Amniotic epithelial cell (primary cell): ENCODE measurements at regions not wholly inside any gene's neighbourhood (a gene's known extent, or its start where the extent isn't known, plus 50 kb on each side); places are given as distances from the start of the nearest gene placed in this dataset.
A peak's percentile ranks its signal among the peaks of the same experiment; 100 is the strongest.

Source experiments
- DNase-seq: peaks from one replicate; pipeline ENCODE4 v3.0.0-alpha.2; 2010; ENCODE audit warnings: low read depth

- DNase-seq = no peak
Measured at GRCh38 chr15:94100863-94101262, 130.5 kb upstream of the MCTP2 start.

DNA sequence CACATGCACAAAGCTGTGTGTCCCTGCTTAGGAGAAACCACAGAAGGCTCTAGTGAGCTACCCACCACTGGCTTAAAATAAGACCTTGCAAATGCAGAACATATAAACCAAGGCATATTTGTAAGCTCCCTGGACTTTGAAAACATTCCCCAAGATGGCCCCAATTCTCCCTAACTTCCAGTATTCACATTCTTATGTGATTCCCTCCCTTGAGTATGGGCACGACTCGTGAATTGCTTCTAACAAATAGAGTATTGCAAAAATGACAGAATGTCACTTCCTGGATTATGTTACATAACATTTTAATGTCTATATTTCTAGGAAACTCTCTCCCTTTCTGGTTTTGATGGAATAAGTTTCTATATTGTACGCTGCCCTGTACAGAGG is 131.8 kb upstream of the MCTP2 start:
- no peak for DNase-seq

DNA sequence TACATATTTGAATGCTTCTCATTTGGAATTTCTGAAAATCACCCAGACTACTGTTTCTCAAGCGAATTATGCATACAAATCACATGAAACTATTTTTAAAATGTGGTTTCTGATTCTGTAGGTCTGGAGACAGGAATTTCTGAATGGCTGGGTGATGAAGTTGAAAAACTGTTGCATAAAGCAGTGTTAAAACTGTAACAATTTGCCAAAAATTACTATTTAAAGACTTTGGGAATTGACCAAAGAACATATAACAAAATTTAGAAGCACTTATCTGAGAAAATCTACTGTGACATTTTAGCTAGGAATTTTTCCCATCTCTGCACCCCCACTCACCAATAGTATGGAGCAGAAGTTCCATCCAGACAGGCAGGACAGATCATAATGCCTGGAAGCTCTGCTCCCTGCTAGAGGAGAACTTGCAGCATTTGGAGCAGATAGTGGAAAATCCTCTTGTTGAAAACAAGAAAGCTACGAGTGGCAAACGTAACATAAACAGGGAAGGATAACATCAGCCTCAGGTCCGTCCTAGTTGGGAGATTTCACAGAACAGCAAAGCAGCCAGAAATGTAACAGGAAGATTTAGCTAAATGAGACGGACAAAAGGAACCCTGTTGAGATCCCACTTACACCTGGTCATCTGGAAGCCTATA is 132.3 kb upstream of the MCTP2 start:
- peak; percentile 8 for DNase-seq

DNA sequence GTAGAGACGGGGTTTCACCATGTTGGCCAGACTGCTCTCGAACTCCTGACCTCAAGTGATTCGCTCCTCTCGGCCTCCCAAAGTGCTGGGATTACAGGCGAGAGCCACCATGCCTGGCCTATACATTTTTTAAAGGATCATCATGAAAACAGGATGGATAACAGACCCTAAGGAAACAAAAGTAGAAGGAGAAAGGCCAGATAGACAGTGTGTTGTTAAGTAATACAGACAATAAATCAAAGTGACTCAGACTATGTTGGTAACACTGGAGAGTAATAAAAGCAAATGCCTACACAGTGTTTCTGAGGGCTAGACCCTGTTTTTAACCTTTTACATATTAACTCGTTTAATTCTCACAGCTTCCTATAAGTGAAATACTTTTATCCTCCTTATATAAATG is 133.8 kb upstream of the MCTP2 start:
- peak; percentile 65 for DNase-seq

- DNase-seq = no peak
Measured at GRCh38 chr15:94094310-94094709, 137.1 kb upstream of the MCTP2 start.

- peak; percentile 27 for DNase-seq
Measured at GRCh38 chr15:94086341-94086740, 145.0 kb upstream of the MCTP2 start.

GRCh38 chr15:94083467-94084052 is 147.8 kb upstream of the MCTP2 start:
- peak; percentile 93 for DNase-seq

DNA sequence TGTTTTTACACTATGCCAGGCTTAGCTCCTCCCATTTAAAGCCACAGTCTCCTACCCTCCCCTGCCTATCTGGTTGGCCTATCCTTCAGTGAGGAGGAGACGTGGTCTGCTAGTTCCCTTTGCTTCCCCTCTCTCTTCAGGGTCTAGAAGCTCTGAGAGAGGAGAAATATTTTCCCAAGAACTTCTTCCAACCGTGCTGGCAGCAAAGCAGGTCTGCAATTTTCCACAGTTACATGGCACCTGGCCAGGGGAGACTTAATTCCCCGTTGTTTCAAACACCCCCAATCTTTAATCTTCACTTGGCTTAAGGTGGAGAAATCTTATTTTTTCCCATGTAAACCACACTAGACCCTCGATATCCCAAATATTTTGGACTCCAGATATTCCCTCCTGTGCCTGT is 149.5 kb upstream of the MCTP2 start:
- no peak for DNase-seq

DNA sequence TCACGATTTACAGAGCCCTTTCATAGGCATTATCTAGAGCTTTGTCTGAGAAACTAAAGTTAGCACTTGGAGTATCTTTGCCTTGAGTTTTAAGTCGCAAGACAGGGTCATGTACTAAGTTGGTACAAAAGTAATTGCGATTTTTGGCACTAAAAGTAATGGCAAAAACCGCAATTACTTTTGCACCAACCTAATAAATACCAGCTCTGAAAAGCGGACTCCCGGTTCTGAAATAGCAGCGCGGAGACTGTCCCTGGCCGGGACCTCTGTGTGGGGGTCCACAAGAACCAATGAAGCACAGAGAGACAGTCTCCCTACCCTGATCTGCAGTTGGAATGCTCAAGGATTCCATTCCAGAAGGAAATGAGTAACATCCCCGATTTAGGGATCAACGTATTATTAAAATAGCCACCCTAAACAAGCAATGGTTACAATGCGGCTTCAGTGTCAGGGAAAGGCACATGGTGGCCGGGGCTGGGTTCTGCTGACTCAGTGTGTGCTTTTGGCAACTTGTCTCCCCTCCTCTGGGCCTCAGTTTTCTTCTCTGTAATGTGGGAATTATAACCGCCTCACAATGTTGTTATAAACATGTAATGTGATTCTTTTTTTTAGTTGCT is 150.3 kb upstream of the MCTP2 start:
- DNase-seq = no peak

DNA sequence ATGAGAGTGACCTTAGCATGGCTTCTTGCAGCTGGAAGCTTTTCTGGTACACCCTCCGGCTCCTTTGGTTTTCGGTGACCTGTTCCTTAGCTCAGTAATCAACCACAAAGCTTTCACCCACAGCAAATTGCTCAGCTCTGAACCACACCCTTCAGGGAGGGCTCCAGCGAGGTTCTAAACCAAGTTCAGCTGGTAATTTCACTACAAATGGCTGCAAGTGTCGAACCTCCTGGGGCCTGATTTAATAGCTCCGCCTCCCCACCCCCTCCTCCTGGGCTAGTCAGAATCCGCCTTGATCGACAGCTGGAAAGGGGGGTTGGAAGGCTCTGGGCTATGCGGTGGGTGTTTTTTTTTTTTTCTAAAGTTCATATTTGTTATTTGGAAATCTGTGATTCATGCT is 150.9 kb upstream of the MCTP2 start:
- peak; percentile 49 for DNase-seq

DNA sequence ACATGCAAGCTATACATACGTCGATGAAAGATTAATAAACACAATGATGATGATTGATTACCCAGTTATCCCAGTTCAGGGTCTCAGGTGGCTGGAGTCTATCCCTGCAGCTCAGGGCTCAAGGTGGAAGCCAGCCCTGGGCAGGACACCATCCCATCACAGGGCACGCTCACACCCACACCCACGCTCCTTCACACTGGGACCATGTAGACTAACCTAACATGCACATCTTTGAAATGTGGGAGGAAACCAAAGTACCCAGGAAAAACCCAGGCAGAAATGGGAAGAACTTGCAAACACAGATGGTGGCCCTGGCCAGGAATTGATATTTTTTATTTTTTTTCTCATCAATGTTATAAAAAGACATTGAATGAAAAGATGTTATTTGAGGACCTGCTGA is 151.4 kb upstream of the MCTP2 start:
- DNase-seq = no peak

GRCh38 chr15:94079459-94079858 is 151.9 kb upstream of the MCTP2 start:
- DNase-seq = no peak

DNA sequence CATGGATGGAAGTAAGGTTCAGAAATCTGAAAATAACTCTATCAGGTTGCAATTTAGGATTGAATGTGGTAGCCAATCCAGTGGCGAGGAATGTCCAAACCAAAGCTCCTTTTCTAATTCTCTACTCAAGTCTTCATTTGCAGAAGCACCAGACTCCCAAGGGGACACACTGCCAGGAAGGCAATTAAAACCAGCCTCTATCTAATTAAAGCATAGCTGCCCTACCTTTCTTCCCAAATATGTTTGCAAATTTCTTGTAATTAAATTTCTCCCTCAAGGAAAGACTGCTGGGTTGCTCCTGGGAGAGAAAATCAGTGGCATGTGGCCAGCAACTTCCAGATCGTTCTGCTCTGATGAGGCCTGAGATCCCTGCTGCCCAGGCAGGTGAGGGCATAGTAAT is 153.4 kb upstream of the MCTP2 start:
- no peak for DNase-seq

GRCh38 chr15:94075349-94075748 is 156.0 kb upstream of the MCTP2 start:
- peak; percentile 91 for DNase-seq

DNA sequence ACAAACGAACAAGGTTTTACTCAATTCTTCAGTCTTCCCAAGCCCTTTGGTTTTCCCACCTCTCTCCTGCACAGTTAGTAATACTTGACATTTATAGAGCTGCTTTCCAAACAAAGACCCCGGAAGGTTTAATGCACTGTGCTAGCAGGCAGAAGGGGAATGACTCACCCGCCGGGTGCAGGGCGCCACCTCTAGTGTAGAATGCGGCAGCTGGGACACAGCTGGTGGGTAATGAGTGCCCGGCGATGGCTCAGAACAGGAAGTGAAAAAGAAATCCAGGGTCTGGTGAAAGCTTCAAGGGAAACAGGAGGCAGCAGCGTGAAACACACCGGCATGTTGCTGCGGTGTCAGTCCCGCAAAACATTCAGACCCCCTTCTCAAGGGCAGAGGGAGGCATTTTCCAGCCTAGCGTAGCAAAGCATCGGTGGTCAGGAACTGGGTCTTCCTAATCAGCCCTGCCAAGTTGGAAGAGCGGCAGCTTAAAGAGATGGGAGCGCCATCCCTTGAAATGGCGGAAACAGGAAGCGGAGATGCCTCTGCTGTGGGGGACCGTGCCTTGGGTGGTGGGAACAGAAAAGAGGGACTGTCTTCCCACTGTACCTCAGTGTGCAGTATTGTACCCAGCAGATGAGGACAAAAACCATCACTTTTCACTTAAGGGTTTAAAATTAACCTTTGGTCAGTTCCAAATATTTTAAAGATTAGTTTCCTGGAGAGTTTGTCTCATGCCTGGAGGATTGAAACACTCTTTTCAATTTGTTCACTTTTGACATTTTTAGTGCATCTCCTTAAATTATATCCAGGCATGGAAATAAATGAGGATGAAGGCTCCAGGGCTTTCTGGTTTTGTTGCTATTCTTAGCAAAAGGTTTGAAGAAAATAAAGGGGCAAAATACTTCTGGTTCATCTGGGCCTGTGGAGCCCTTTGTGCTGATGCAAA is 160.7 kb upstream of the MCTP2 start:
- no peak for DNase-seq

GRCh38 chr15:94069844-94070243 is 161.5 kb upstream of the MCTP2 start:
- no peak for DNase-seq

GRCh38 chr15:94066811-94067210 is 164.6 kb upstream of the MCTP2 start:
- DNase-seq = no peak

DNA sequence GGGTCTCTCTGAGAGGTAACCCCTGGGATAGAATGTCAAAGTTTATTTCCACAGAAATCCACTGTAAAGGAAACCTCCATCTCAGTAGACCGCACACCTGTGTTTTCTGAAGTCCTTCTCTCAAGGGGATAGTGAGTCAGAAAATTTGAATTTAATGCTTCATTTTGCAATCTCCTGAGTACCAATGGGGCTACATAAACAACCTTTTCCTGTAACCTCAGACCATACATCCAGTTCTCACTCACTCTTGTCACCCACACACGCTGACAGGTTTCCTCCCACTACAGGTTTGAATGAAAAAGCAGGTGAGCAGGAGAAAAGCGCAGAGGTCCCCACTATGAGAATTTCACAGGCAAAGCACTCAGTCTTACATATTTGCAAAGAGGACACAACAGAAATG is 165.3 kb upstream of the MCTP2 start:
- DNase-seq = no peak

GRCh38 chr15:94064676-94065313 is 166.6 kb upstream of the MCTP2 start:
- no peak for DNase-seq

- no peak for DNase-seq
Measured at GRCh38 chr15:94061041-94061440, 170.3 kb upstream of the MCTP2 start.

DNA sequence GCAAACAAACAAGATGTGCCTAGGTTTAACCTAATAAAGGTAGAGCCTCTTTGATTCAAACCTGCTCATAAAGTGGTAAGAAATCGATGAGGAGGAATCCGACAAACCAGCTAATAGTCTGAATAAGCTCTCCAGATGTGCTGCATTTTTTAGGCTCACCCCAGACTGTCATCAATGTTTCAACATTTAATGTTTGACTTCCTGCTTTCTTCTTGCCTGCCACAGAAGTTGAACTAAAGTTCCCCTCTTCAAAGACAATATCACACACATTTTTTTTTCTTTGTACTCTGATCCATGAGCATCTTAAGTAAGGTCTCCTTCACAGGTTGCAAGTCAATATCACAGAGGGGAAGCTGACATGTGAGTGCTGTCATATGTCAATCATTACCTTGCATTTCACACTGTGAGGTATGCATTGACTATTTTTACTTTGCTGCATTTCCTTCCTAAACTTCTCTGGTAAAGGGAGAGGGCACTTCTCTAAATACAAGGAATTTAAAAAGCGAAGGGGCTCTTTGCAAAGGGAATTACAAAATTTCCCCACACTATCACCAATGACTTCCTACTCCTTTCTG is 172.3 kb upstream of the MCTP2 start:
- DNase-seq = no peak

GRCh38 chr15:94057305-94057704 is 174.1 kb upstream of the MCTP2 start:
- no peak for DNase-seq
